GM12891 (cell line): ENCODE measurements at regions not wholly inside any gene's neighbourhood (a gene's known extent, or its start where the extent isn't known, plus 50 kb on each side); places are given as distances from the start of the nearest gene placed in this dataset.

ENCODE experiments used
- POLR2A ChIP-seq: IDR thresholded peaks from 2 replicates; pipeline ENCODE4 v1.6.1; 2011; ENCODE audit warnings: low read depth, low read length, control low read depth
- POLR2AphosphoS5 ChIP-seq: IDR thresholded peaks from 2 replicates; pipeline ENCODE4 v1.6.1; 2011; ENCODE audit warnings: low read depth, low read length, control low read depth
- POU2F2 ChIP-seq: IDR thresholded peaks from 2 replicates; pipeline ENCODE4 v1.6.1; 2011; ENCODE audit warnings: low read depth, mild to moderate bottlenecking, control low read depth, low read length, moderate library complexity
- SPI1 ChIP-seq: IDR thresholded peaks from 2 replicates; pipeline ENCODE4 v1.6.1; 2011; ENCODE audit warnings: low read depth, low read length, control low read depth

- TF ChIP-seq POLR2A (no peak), POU2F2 (no peak), POLR2AphosphoS5 (no peak), SPI1 (no peak)
These were observed 270.0 kb upstream of the FN1 start for GRCh38 chr2:215705771-215706361.
